Loucy (cell line): ENCODE measurements at regions not wholly inside any gene's neighbourhood (a gene's known extent, or its start where the extent isn't known, plus 50 kb on each side); places are given as distances from the start of the nearest gene placed in this dataset.
"Not testable (repeated sequence)": the region's sequence is repeated elsewhere in the genome, so short reads cannot be mapped to it uniquely, and the experiment has no call there.

Experiments used
- H2AFZ ChIP-seq: fragments of 200-600 bp; sonication (generic); 2 replicates; pipeline ENCODE4 v1.6.0; 2016; ENCODE audit warnings: antibody characterized with exemption, mild to moderate bottlenecking, low read length, moderate library complexity
- H3F3A ChIP-seq: fragments of 200-600 bp; 2 replicates; pipeline ENCODE4 v1.6.0; 2016; ENCODE audit warnings: antibody characterized with exemption, low read depth, mild to moderate bottlenecking
- H3K27me3 ChIP-seq: fragments of 200-600 bp; sonication (generic); 2 replicates; pipeline ENCODE4 v1.6.1; 2014; ENCODE audit warnings: low read length, mild to moderate bottlenecking; ENCODE audit not compliant: insufficient read depth, poor library complexity, severe bottlenecking
- H3K36me3 ChIP-seq: fragments of 200-600 bp; sonication (generic); 2 replicates; pipeline ENCODE4 v1.6.1; 2016; ENCODE audit warnings: low read length; ENCODE audit not compliant: insufficient read depth
- H3K4me1 ChIP-seq: fragments of 200-600 bp; sonication (generic); 2 replicates; pipeline ENCODE4 v1.5.1; 2014; ENCODE audit warnings: low read length, mild to moderate bottlenecking; ENCODE audit not compliant: insufficient read depth, poor library complexity, severe bottlenecking
- H3K4me2 ChIP-seq: fragments of 200-600 bp; sonication (generic); 2 replicates; pipeline ENCODE4 v1.6.0; 2014; ENCODE audit warnings: antibody characterized with exemption, low read length, low read depth, mild to moderate bottlenecking; ENCODE audit not compliant: poor library complexity, severe bottlenecking
- H3K4me3 ChIP-seq: fragments of 200-600 bp; sonication (generic); 2 replicates; pipeline ENCODE4 v1.5.1; 2014; ENCODE audit warnings: low read length, mild to moderate bottlenecking, mixed read lengths; ENCODE audit not compliant: poor library complexity, severe bottlenecking
- H3K79me2 ChIP-seq: fragments of 200-600 bp; sonication (generic); 2 replicates; pipeline ENCODE4 v1.6.1; 2014; ENCODE audit warnings: low read length; ENCODE audit not compliant: insufficient read depth
- H3K9ac ChIP-seq: fragments of 200-600 bp; sonication (generic); 2 replicates; pipeline ENCODE4 v1.6.0; 2014; ENCODE audit warnings: mild to moderate bottlenecking, low read depth, low read length, moderate library complexity; ENCODE audit not compliant: poor library complexity, severe bottlenecking
- H3K9me2 ChIP-seq: fragments of 200-600 bp; sonication (generic); replicated peaks from 2 replicates; pipeline ENCODE4 v1.6.1; 2016; ENCODE audit warnings: low read depth, low read length, mixed read lengths
- H3K9me3 ChIP-seq: fragments of 200-600 bp; sonication (generic); 2 replicates; pipeline ENCODE4 v1.6.1; 2014; ENCODE audit warnings: mild to moderate bottlenecking, antibody characterized with exemption, low read length, low read depth; ENCODE audit not compliant: insufficient read depth
- H4K20me1 ChIP-seq: fragments of 200-600 bp; sonication (generic); 2 replicates; pipeline ENCODE4 v1.6.0; 2014; ENCODE audit warnings: antibody characterized with exemption, low read length, mild to moderate bottlenecking; ENCODE audit not compliant: insufficient read depth, poor library complexity, severe bottlenecking
- CTCF ChIP-seq: fragments of 200-600 bp; sonication (generic); conservative IDR thresholded peaks from 2 replicates; pipeline ENCODE4 v1.5.1; 2014; ENCODE audit warnings: mild to moderate bottlenecking, antibody characterized with exemption, low read length
- EZH2phosphoT487 ChIP-seq: fragments of 200-600 bp; IDR thresholded peaks from 2 replicates; pipeline ENCODE4 v1.6.1; 2018; ENCODE audit warnings: antibody characterized with exemption, mild to moderate bottlenecking, moderate library complexity, borderline replicate concordance

- Histone ChIP-seq H3F3A (no peaks in the 10 kb centered on the region), H3K27me3 (no peaks in the 10 kb centered on the region), H4K20me1 (no peaks in the 10 kb centered on the region), H3K4me3 (no peak overlapping the region), H3K4me2 (no peak overlapping the region), H3K9me2 (no peaks in the 10 kb centered on the region), H3K4me1 (no peaks in the 10 kb centered on the region), H3K9me3 (no peaks in the 10 kb centered on the region), H3K36me3 (no peaks in the 10 kb centered on the region), H3K79me2 (no peaks in the 10 kb centered on the region), H2AFZ (no peak overlapping the region), H3K9ac (no peak overlapping the region)
- no peak for TF ChIP-seq EZH2phosphoT487
- TF ChIP-seq CTCF: no peak
Measured at GRCh38 chr7:12930534-12930933, 243.1 kb downstream of the ARL4A start.

- not testable (repeated sequence) for H3K9ac ChIP-seq, H3K4me1 ChIP-seq, H3K79me2 ChIP-seq, H3K4me3 ChIP-seq, H3F3A ChIP-seq, H3K4me2 ChIP-seq, H2AFZ ChIP-seq, H3K9me3 ChIP-seq, H4K20me1 ChIP-seq, H3K9me2 ChIP-seq, H3K36me3 ChIP-seq, H3K27me3 ChIP-seq
Measured at GRCh38 chr7:12931465-12931864, 244.0 kb downstream of the ARL4A start.

- Histone ChIP-seq H3K36me3 (no peaks in the 10 kb centered on the region), H2AFZ (no peak overlapping the region), H3K9ac (no peak overlapping the region), H3K79me2 (no peaks in the 10 kb centered on the region), H3F3A (no peaks in the 10 kb centered on the region), H3K4me2 (no peak overlapping the region), H3K27me3 (no peaks in the 10 kb centered on the region), H3K4me3 (no peak overlapping the region), H3K4me1 (no peaks in the 10 kb centered on the region), H4K20me1 (no peaks in the 10 kb centered on the region), H3K9me3 (0 out of 2 replicates have a peak, but pooled peaks cover 5% of the 10 kb centered on the region), H3K9me2 (no peaks in the 10 kb centered on the region)
- TF ChIP-seq EZH2phosphoT487 (no peak), CTCF (no peak)
Measured at GRCh38 chr7:12939694-12940093, 252.3 kb downstream of the ARL4A start.

GRCh38 chr7:12941512-12941911 lies 254.1 kb downstream of the ARL4A start:
- H3K4me3 ChIP-seq: no peak overlapping the region
- 0 out of 2 replicates have a peak, but pooled peaks cover 5% of the 10 kb centered on the region for H3K9me3 ChIP-seq
- TF ChIP-seq EZH2phosphoT487: no peak
- H2AFZ ChIP-seq: no peak overlapping the region
- H3K9ac ChIP-seq: no peak overlapping the region
- no peak overlapping the region for H3K4me2 ChIP-seq
- H4K20me1 ChIP-seq: no peaks in the 10 kb centered on the region
- H3K27me3 ChIP-seq: no peaks in the 10 kb centered on the region
- H3K9me2 ChIP-seq: no peaks in the 10 kb centered on the region
- H3F3A ChIP-seq: no peaks in the 10 kb centered on the region
- no peaks in the 10 kb centered on the region for H3K36me3 ChIP-seq
- H3K79me2 ChIP-seq: no peaks in the 10 kb centered on the region
- H3K4me1 ChIP-seq: no peaks in the 10 kb centered on the region
